Fibroblast of lung (primary cell): ENCODE measurements at regions not wholly inside any gene's neighbourhood (a gene's known extent, or its start where the extent isn't known, plus 50 kb on each side); places are given as distances from the start of the nearest gene placed in this dataset.

Experiments used
- EZH2 ChIP-seq: IDR thresholded peaks from 2 replicates; pipeline ENCODE4 v1.5.1; 2012; ENCODE audit warnings: low read length, control low read depth, mild to moderate bottlenecking; ENCODE audit errors: missing control alignments
- TF ChIP-seq, protein P1 (sequence below), 2 donors: IDR thresholded peaks in 1 of 2; conservative IDR thresholded peaks in 1 of 2; 1 replicate in 1 of 2; 2 replicates in 1 of 2; pipeline ENCODE4 v1.5.1; 2011 to 2012; ENCODE audit warnings: low read length in 2 of 2, control low read depth in 1 of 2, inconsistent platforms in 1 of 2, low read depth in 1 of 2, mild to moderate bottlenecking in 1 of 2

DNA sequence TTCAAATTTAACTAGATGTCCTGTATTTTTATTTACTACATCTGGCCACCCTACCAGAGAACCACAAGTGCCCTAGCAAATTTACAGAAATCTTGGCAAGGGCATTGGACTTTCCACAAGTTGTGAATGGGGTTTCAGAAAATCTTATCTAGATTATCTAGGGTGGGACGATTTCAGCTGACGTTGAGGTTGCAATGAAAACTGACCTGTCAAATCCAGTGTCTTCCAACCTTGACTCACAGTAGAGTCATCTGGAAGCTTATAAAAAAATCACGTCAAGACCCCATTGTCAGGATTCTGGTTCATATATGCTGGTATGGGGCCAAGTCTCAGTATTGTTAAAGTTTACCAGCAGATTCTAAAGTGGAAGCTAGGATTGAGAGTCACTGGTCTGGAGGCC is 109.6 kb upstream of the ACTBL2 start:
- TF ChIP-seq, protein P1, sequence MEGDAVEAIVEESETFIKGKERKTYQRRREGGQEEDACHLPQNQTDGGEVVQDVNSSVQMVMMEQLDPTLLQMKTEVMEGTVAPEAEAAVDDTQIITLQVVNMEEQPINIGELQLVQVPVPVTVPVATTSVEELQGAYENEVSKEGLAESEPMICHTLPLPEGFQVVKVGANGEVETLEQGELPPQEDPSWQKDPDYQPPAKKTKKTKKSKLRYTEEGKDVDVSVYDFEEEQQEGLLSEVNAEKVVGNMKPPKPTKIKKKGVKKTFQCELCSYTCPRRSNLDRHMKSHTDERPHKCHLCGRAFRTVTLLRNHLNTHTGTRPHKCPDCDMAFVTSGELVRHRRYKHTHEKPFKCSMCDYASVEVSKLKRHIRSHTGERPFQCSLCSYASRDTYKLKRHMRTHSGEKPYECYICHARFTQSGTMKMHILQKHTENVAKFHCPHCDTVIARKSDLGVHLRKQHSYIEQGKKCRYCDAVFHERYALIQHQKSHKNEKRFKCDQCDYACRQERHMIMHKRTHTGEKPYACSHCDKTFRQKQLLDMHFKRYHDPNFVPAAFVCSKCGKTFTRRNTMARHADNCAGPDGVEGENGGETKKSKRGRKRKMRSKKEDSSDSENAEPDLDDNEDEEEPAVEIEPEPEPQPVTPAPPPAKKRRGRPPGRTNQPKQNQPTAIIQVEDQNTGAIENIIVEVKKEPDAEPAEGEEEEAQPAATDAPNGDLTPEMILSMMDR (conservative IDR thresholded peaks at IDR 0.05 in 1 of 2, IDR thresholded peaks at IDR 0.05 in 1 of 2; ENCODE audit: low read depth in 1 of 2, low read length in 2 of 2): no peak
- no peak for TF ChIP-seq EZH2
